ENCODE measurements at regions not wholly inside any gene's neighbourhood (a gene's known extent, or its start where the extent isn't known, plus 50 kb on each side); places are given as distances from the start of the nearest gene placed in this dataset.
A peak's percentile ranks its signal among the peaks of the same experiment; 100 is the strongest.

DNA sequence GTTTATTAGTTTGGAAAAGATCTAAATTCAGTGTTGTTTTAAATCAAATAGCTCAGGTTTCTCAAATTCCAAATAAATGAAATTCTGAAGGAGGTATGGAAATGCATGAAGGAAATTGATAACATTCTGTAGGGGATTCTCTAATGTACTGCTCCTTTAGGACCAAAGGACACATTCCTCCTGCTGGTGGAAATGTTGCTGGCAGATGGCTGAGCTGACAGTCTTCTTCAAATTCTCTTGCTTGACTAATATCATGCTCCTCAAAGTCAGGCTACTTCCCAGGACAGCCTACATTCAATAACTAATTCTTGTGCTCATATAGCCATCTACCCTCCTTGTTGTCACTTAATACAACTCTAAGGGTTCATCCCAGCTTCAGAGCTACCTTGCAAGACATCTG lies 1118.5 kb downstream of the PCDH9 start:
- Histone ChIP-seq H3K4me1 (ENCODE audit: control insufficient read depth in 1 of 2, insufficient read depth in 2 of 2, low read length in 2 of 2) (no peaks in the 10 kb centered on the region), H3K4me3 (replicated peaks in 1 of 2; ENCODE audit: low read depth in 1 of 2, low read length in 2 of 2) (no peak overlapping the region)

DNA sequence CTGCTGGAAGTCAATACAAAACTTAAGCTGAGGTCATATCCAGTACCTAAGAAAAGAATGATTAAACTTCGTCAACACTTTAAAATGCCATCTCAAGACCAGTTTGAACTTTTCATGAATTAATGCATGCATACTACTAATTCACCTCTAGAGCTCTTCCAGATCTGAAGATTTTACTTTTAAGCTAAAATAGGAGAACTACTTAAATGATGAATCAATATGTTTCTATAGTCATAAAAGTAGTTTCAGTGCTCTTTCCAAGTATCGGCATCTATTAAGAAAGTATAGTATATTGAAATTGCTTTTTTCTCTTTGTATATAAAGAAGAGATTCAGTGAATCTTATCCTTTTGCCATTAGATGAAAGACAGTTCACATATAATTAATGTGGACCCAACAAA lies 1123.9 kb downstream of the PCDH9 start:
- no peak overlapping the region for H2AFZ ChIP-seq (ENCODE audit: low read depth, low read length, poor library complexity, severe bottlenecking)
- ChIA-PET POLR2A (no interaction called here), CTCF (no interaction called here), RAD21 (ENCODE audit: low non-redundant PET in 1 of 2, low total read pairs in 2 of 2, uncharacterized antibody in 2 of 2, unreplicated experiment in 2 of 2) (no interaction called here)
- no peaks in the 10 kb centered on the region for H3K36me3 ChIP-seq (ENCODE audit: control insufficient read depth in 1 of 2, insufficient read depth in 2 of 2, low read length in 2 of 2)
- no peak overlapping the region for H3K9ac ChIP-seq (ENCODE audit: low read length)
- H3K9me3 ChIP-seq (ENCODE audit: control insufficient read depth in 1 of 2, insufficient read depth in 1 of 2, low read depth in 1 of 2, low read length in 2 of 2) = no peaks in the 10 kb centered on the region
- no peak overlapping the region for H3K4me3 ChIP-seq (replicated peaks in 1 of 2; ENCODE audit: low read depth in 1 of 2, low read length in 2 of 2)
- TF ChIP-seq SP1 (IDR thresholded peaks at IDR 0.05; ENCODE audit: low read depth) = no peak
- TF ChIP-seq EZH2phosphoT487 (IDR thresholded peaks at IDR 0.05; ENCODE audit: borderline replicate concordance) = no peak
- no peak for TF ChIP-seq JUND (IDR thresholded peaks at IDR 0.05)
- TF ChIP-seq YY1 (IDR thresholded peaks at IDR 0.05; ENCODE audit: extremely low read depth, insufficient replicate concordance, low read depth, low read length) = no peak
- TF ChIP-seq, protein P1, sequence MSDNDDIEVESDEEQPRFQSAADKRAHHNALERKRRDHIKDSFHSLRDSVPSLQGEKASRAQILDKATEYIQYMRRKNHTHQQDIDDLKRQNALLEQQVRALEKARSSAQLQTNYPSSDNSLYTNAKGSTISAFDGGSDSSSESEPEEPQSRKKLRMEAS (IDR thresholded peaks at IDR 0.05) = no peak
- no peak for TF ChIP-seq SIN3A (IDR thresholded peaks at IDR 0.05; ENCODE audit: low read depth)
- no peak for TF ChIP-seq EGR1 (IDR thresholded peaks at IDR 0.05; ENCODE audit: low read depth)
- no peak for TF ChIP-seq CBX3 (IDR thresholded peaks at IDR 0.05; ENCODE audit: low read depth)
- H3K27me3 ChIP-seq (ENCODE audit: insufficient read depth, low read length) = no peaks in the 10 kb centered on the region
- no peaks in the 10 kb centered on the region for H3K79me2 ChIP-seq (ENCODE audit: insufficient read depth, low read length)
- no peaks in the 10 kb centered on the region for H3K9me2 ChIP-seq (ENCODE audit: insufficient read depth)
- H3K4me2 ChIP-seq (ENCODE audit: low read length) = no peak overlapping the region
- no peaks in the 10 kb centered on the region for H3K4me1 ChIP-seq (ENCODE audit: control insufficient read depth in 1 of 2, insufficient read depth in 2 of 2, low read length in 2 of 2)
- H4K20me1 ChIP-seq (ENCODE audit: insufficient read depth) = no peaks in the 10 kb centered on the region
- DNase-seq (ENCODE audit: low read depth, low spot score) (no peak), ATAC-seq (no peak)
- no peak overlapping the region for H3K27ac ChIP-seq (ENCODE audit: low read depth, low read length)
- intact Hi-C loops (cut with micrococcal nuclease) = no loop called here
- no TSS peak for BruUV-seq (replicated peaks)

More for the DNA sequence above, 1118.5 kb downstream of the PCDH9 start:
- no peak for DNase-seq (ENCODE audit: low read depth, low spot score)
- Histone ChIP-seq H4K20me1 (ENCODE audit: insufficient read depth) (no peaks in the 10 kb centered on the region), H3K27ac (ENCODE audit: low read depth, low read length) (no peak overlapping the region), H3K9me2 (ENCODE audit: insufficient read depth) (no peaks in the 10 kb centered on the region), H2AFZ (ENCODE audit: low read depth, low read length, poor library complexity, severe bottlenecking) (no peak overlapping the region), H3K9ac (ENCODE audit: low read length) (no peak overlapping the region), H3K79me2 (ENCODE audit: insufficient read depth, low read length) (no peaks in the 10 kb centered on the region), H3K9me3 (ENCODE audit: control insufficient read depth in 1 of 2, insufficient read depth in 1 of 2, low read depth in 1 of 2, low read length in 2 of 2) (no peaks in the 10 kb centered on the region), H3K4me2 (ENCODE audit: low read length) (no peak overlapping the region), H3K27me3 (ENCODE audit: insufficient read depth, low read length) (no peaks in the 10 kb centered on the region), H3K36me3 (ENCODE audit: control insufficient read depth in 1 of 2, insufficient read depth in 2 of 2, low read length in 2 of 2) (no peaks in the 10 kb centered on the region)
- intact Hi-C loops (cut with micrococcal nuclease) = no loop called here
- no TSS peak for BruUV-seq (replicated peaks)
- TF ChIP-seq, protein P2, sequence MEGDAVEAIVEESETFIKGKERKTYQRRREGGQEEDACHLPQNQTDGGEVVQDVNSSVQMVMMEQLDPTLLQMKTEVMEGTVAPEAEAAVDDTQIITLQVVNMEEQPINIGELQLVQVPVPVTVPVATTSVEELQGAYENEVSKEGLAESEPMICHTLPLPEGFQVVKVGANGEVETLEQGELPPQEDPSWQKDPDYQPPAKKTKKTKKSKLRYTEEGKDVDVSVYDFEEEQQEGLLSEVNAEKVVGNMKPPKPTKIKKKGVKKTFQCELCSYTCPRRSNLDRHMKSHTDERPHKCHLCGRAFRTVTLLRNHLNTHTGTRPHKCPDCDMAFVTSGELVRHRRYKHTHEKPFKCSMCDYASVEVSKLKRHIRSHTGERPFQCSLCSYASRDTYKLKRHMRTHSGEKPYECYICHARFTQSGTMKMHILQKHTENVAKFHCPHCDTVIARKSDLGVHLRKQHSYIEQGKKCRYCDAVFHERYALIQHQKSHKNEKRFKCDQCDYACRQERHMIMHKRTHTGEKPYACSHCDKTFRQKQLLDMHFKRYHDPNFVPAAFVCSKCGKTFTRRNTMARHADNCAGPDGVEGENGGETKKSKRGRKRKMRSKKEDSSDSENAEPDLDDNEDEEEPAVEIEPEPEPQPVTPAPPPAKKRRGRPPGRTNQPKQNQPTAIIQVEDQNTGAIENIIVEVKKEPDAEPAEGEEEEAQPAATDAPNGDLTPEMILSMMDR (IDR thresholded peaks at IDR 0.05 in 2 of 3, conservative IDR thresholded peaks at IDR 0.05 in 1 of 3; ENCODE audit: borderline replicate concordance in 1 of 3, insufficient read depth in 1 of 3, low read depth in 2 of 3, low read length in 2 of 3) = 0 out of 6 replicates have a peak, but pooled peaks of 1 of the 3 experiments have one; percentile 8
- no peak for TF ChIP-seq EGR1 (IDR thresholded peaks at IDR 0.05; ENCODE audit: low read depth)
- ChIA-PET POLR2A (no interaction called here), RAD21 (ENCODE audit: low non-redundant PET in 1 of 2, low total read pairs in 2 of 2, uncharacterized antibody in 2 of 2, unreplicated experiment in 2 of 2) (no interaction called here), CTCF (no interaction called here)
- no peak for ATAC-seq

All from HCT116 (cell line).